ENCODE measurements at regions not wholly inside any gene's neighbourhood (a gene's known extent, or its start where the extent isn't known, plus 50 kb on each side); places are given as distances from the start of the nearest gene placed in this dataset.

- H3K79me2 ChIP-seq (ENCODE audit: low read length), result no peaks in the 10 kb centered on the region
- TF ChIP-seq EZH2phosphoT487 (IDR thresholded peaks at IDR 0.05; ENCODE audit: low read depth), result no peak
- no peak for TF ChIP-seq CTCF (IDR thresholded peaks at IDR 0.05; ENCODE audit: low read depth, low read length)
- no peak overlapping the region for H3K4me3 ChIP-seq (ENCODE audit: low read length)
- no peaks in the 10 kb centered on the region for H4K20me1 ChIP-seq (ENCODE audit: insufficient read depth, low read length)
- peaks cover 7% of the 10 kb centered on the region for H3K4me1 ChIP-seq (ENCODE audit: low read length)
- no peak overlapping the region for H3K4me2 ChIP-seq (ENCODE audit: low read length)
- H3K27ac ChIP-seq (ENCODE audit: low read length), result no peak overlapping the region
- no peaks in the 10 kb centered on the region for H3K36me3 ChIP-seq (replicated peaks; ENCODE audit: low read depth, low read length)
- H2AFZ ChIP-seq (ENCODE audit: low read depth, low read length), result no peak overlapping the region
- no peak overlapping the region for H3K9ac ChIP-seq (ENCODE audit: low read length)
- no peaks in the 10 kb centered on the region for H3K9me3 ChIP-seq (ENCODE audit: insufficient read depth, low read length)
- no peaks in the 10 kb centered on the region; the same call in 1 of the 2 replicates for H3K27me3 ChIP-seq (ENCODE audit: low read depth, low read length)
These were observed 526.6 kb upstream of the JAG1 start for GRCh38 chr20:11200423-11200822.

GRCh38 chr20:11204926-11205768 is 531.3 kb upstream of the JAG1 start:
- H2AFZ ChIP-seq (ENCODE audit: low read depth, low read length), result peak overlapping the region; percentile 75
- no peaks in the 10 kb centered on the region for H3K9me3 ChIP-seq (ENCODE audit: insufficient read depth, low read length)
- TF ChIP-seq CTCF (IDR thresholded peaks at IDR 0.05; ENCODE audit: low read depth, low read length), result peak; percentile 95
- no peak for TF ChIP-seq EZH2phosphoT487 (IDR thresholded peaks at IDR 0.05; ENCODE audit: low read depth)

GRCh38 chr20:11205769-11206362 is 532.1 kb upstream of the JAG1 start:
- H3K9me3 ChIP-seq (ENCODE audit: insufficient read depth, low read length), result no peaks in the 10 kb centered on the region
- no peak overlapping the region for H3K27ac ChIP-seq (ENCODE audit: low read length)
- H3K4me1 ChIP-seq (ENCODE audit: low read length), result peaks cover 7% of the 10 kb centered on the region
- no peak overlapping the region for H3K9ac ChIP-seq (ENCODE audit: low read length)
- no peaks in the 10 kb centered on the region for H3K36me3 ChIP-seq (replicated peaks; ENCODE audit: low read depth, low read length)
- H4K20me1 ChIP-seq (ENCODE audit: insufficient read depth, low read length), result no peaks in the 10 kb centered on the region
- H3K79me2 ChIP-seq (ENCODE audit: low read length), result no peaks in the 10 kb centered on the region
- no peak overlapping the region for H2AFZ ChIP-seq (ENCODE audit: low read depth, low read length)
- peaks cover 5% of the 10 kb centered on the region; the same call in 1 of the 2 replicates for H3K27me3 ChIP-seq (ENCODE audit: low read depth, low read length)
- H3K4me3 ChIP-seq (ENCODE audit: low read length), result no peak overlapping the region
- H3K4me2 ChIP-seq (ENCODE audit: low read length), result no peak overlapping the region
- no peak for TF ChIP-seq CTCF (IDR thresholded peaks at IDR 0.05; ENCODE audit: low read depth, low read length)
- no peak for TF ChIP-seq EZH2phosphoT487 (IDR thresholded peaks at IDR 0.05; ENCODE audit: low read depth)

More at GRCh38 chr20:11204926-11205768, 531.3 kb upstream of the JAG1 start:
- Histone ChIP-seq H3K36me3 (replicated peaks; ENCODE audit: low read depth, low read length) (no peaks in the 10 kb centered on the region), H3K27ac (ENCODE audit: low read length) (no peak overlapping the region), H3K27me3 (ENCODE audit: low read depth, low read length) (peaks cover 5% of the 10 kb centered on the region; the same call in 1 of the 2 replicates), H3K79me2 (ENCODE audit: low read length) (no peaks in the 10 kb centered on the region), H3K4me2 (ENCODE audit: low read length) (peak overlapping the region; percentile 34), H3K4me1 (ENCODE audit: low read length) (peaks cover 7% of the 10 kb centered on the region), H3K9ac (ENCODE audit: low read length) (no peak overlapping the region), H4K20me1 (ENCODE audit: insufficient read depth, low read length) (no peaks in the 10 kb centered on the region), H3K4me3 (ENCODE audit: low read length) (no peak overlapping the region)

- Histone ChIP-seq H3K79me2 (ENCODE audit: low read length) (no peaks in the 10 kb centered on the region), H3K9me3 (ENCODE audit: insufficient read depth, low read length) (no peaks in the 10 kb centered on the region), H3K4me2 (ENCODE audit: low read length) (no peak overlapping the region), H3K36me3 (replicated peaks; ENCODE audit: low read depth, low read length) (no peaks in the 10 kb centered on the region), H3K27ac (ENCODE audit: low read length) (no peak overlapping the region), H3K27me3 (ENCODE audit: low read depth, low read length) (peaks cover 5% of the 10 kb centered on the region; the same call in 1 of the 2 replicates), H4K20me1 (ENCODE audit: insufficient read depth, low read length) (no peaks in the 10 kb centered on the region), H3K9ac (ENCODE audit: low read length) (no peak overlapping the region), H3K4me1 (ENCODE audit: low read length) (peaks cover 17% of the 10 kb centered on the region), H3K4me3 (ENCODE audit: low read length) (no peak overlapping the region), H2AFZ (ENCODE audit: low read depth, low read length) (no peak overlapping the region)
- TF ChIP-seq CTCF (IDR thresholded peaks at IDR 0.05; ENCODE audit: low read depth, low read length), result no peak
These were observed 534.1 kb upstream of the JAG1 start for GRCh38 chr20:11207749-11208502.

Measured in OCI-LY3 (cell line).